ENCODE measurements at regions not wholly inside any gene's neighbourhood (a gene's known extent, or its start where the extent isn't known, plus 50 kb on each side); places are given as distances from the start of the nearest gene placed in this dataset.

DNA sequence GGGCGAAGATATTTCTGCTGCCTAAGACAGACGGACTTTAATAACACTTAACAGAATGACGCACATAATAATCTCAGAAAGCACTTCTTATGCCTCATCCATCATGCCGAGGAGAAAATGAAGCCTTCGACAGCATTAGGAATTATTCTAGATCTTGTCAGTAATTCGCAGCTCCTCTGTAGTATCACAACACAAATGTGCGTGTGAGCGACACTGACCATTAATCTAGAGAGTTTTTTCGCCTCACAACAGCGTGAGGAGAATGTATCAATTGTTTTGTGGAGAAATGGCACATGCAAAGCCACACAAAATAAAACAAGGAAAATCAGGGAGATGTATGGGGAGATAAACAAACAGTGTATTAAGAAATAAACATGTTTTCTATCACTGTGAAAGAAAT is 410.2 kb upstream of the PSMD7 start:
- TF ChIP-seq, protein P1, sequence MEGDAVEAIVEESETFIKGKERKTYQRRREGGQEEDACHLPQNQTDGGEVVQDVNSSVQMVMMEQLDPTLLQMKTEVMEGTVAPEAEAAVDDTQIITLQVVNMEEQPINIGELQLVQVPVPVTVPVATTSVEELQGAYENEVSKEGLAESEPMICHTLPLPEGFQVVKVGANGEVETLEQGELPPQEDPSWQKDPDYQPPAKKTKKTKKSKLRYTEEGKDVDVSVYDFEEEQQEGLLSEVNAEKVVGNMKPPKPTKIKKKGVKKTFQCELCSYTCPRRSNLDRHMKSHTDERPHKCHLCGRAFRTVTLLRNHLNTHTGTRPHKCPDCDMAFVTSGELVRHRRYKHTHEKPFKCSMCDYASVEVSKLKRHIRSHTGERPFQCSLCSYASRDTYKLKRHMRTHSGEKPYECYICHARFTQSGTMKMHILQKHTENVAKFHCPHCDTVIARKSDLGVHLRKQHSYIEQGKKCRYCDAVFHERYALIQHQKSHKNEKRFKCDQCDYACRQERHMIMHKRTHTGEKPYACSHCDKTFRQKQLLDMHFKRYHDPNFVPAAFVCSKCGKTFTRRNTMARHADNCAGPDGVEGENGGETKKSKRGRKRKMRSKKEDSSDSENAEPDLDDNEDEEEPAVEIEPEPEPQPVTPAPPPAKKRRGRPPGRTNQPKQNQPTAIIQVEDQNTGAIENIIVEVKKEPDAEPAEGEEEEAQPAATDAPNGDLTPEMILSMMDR (IDR thresholded peaks at IDR 0.05; ENCODE audit: low read depth, low read length, poor library complexity, severe bottlenecking) = no peak
- no peak for TF ChIP-seq EZH2phosphoT487 (IDR thresholded peaks at IDR 0.05; ENCODE audit: borderline replicate concordance, low read length)

Measured in DOHH2 (cell line).